H1 (cell line): ENCODE measurements at regions not wholly inside any gene's neighbourhood (a gene's known extent, or its start where the extent isn't known, plus 50 kb on each side); places are given as distances from the start of the nearest gene placed in this dataset.
"Not testable (repeated sequence)": the region's sequence is repeated elsewhere in the genome, so short reads cannot be mapped to it uniquely, and the experiment has no call there.

ENCODE experiments used
- CTCF ChIA-PET: fragments of 300-600 bp; sonication (Branson Sonifier 250); formaldehyde crosslinking; loops from one replicate; lab custom pipeline; 2021; ENCODE audit not compliant: partially characterized antibody; lab: Charles Lee
- POLR2A ChIA-PET: fragments of 300-600 bp; sonication (Branson Sonifier 250); formaldehyde crosslinking; loops from one replicate; lab custom pipeline; 2021; ENCODE audit warnings: inconsistent platforms; ENCODE audit not compliant: partially characterized antibody; lab: Charles Lee
- DNase-seq, 2 experiments: peaks; one replicate each; pipeline versions ENCODE4 v3.0.0 to v3.0.0-alpha.2; 2010 to 2022; ENCODE audit warnings: low spot score in 2 of 2, low read depth in 1 of 2, mixed read lengths in 1 of 2
- FAIRE-seq: peaks from 2 replicates; lab custom pipeline; 2011; peaks lifted over from hg19 to GRCh38; lab: Jason Lieb, UNC
- H2AFZ ChIP-seq: 2 replicates; pipeline ENCODE4 v1.8.1; 2012; ENCODE audit warnings: low read length, inconsistent platforms
- H2AK5ac ChIP-seq: 2 replicates; pipeline ENCODE4 v1.6.1; 2013; ENCODE audit warnings: low read depth, low read length
- H2BK120ac ChIP-seq: replicated peaks from 2 replicates; pipeline ENCODE3; 2013; ENCODE audit warnings: low read depth, low read length, inconsistent platforms
- H2BK12ac ChIP-seq: 2 replicates; pipeline ENCODE4 v1.6.1; 2013; ENCODE audit warnings: low read depth, low read length
- H2BK15ac ChIP-seq: 2 replicates; pipeline ENCODE4 v1.6.1; 2013; ENCODE audit warnings: low read length
- H2BK20ac ChIP-seq: 2 replicates; pipeline ENCODE4 v1.6.1; 2013; ENCODE audit warnings: low read length
- H2BK5ac ChIP-seq: 2 replicates; pipeline ENCODE4 v1.6.1; 2013; ENCODE audit warnings: low read depth, low read length
- H3K14ac ChIP-seq: 2 replicates; pipeline ENCODE4 v1.6.1; 2013; ENCODE audit warnings: inconsistent platforms; ENCODE audit not compliant: insufficient read length
- H3K18ac ChIP-seq: 2 replicates; pipeline ENCODE4 v1.6.1; 2013; ENCODE audit warnings: low read length; ENCODE audit errors: extremely low read depth
- H3K23ac ChIP-seq: 2 replicates; pipeline ENCODE4 v1.6.1; 2013; ENCODE audit warnings: inconsistent platforms; ENCODE audit not compliant: insufficient read length
- H3K23me2 ChIP-seq: 2 replicates; pipeline ENCODE4 v1.6.1; 2013; ENCODE audit warnings: low read depth, low read length
- H3K27ac ChIP-seq: 2 replicates; pipeline ENCODE4 v1.6.1; 2011; ENCODE audit warnings: low read depth, low read length, inconsistent platforms
- H3K27me3 ChIP-seq, 4 experiments: replicated peaks in 1 of 4; 1 replicate in 1 of 4; 2 replicates in 3 of 4; pipeline versions ENCODE4 v1.6.1 to v1.8.1; 2011 to 2013; ENCODE audit warnings: low read length in 3 of 4, mild to moderate bottlenecking in 3 of 4, inconsistent platforms in 2 of 4, mixed read lengths in 2 of 4, moderate library complexity in 1 of 4; ENCODE audit not compliant: control insufficient read depth in 3 of 4, insufficient read depth in 3 of 4; ENCODE audit errors: extremely low read depth in 1 of 4
- H3K36me3 ChIP-seq, 4 experiments: 2 replicates each; pipeline versions ENCODE4 v1.6.1 to v1.8.1; 2011 to 2013; ENCODE audit warnings: mild to moderate bottlenecking in 4 of 4, low read length in 3 of 4, moderate library complexity in 2 of 4, control low read depth in 1 of 4, inconsistent platforms in 1 of 4; ENCODE audit not compliant: insufficient read depth in 4 of 4, control insufficient read depth in 2 of 4
- H3K4ac ChIP-seq: replicated peaks from 2 replicates; pipeline ENCODE3; 2013; ENCODE audit warnings: low read length, low read depth, mixed read lengths, inconsistent platforms; ENCODE audit not compliant: insufficient read length
- H3K4me1 ChIP-seq, 4 experiments: replicated peaks in 1 of 4; 1 replicate in 1 of 4; 2 replicates in 3 of 4; pipeline versions ENCODE4 v1.6.1 to v1.8.1; 2011 to 2013; ENCODE audit warnings: low read length in 3 of 4, inconsistent platforms in 2 of 4, mixed read lengths in 1 of 4; ENCODE audit not compliant: insufficient read depth in 4 of 4, control insufficient read depth in 3 of 4
- H3K4me2 ChIP-seq, 2 experiments: 2 replicates each; pipeline versions ENCODE4 v1.6.1 to v1.8.1; 2011 to 2013; ENCODE audit warnings: low read depth in 2 of 2, low read length in 2 of 2, control low read depth in 1 of 2, inconsistent platforms in 1 of 2, mild to moderate bottlenecking in 1 of 2; ENCODE audit not compliant: insufficient read depth in 1 of 2
- H3K4me3 ChIP-seq, 4 experiments: fragments of 200-600, 300-600 bp in 1 of 4; sonication (generic), shearing (Covaris generic), sonication (Bioruptor Twin) in 1 of 4; 2 replicates each; pipeline versions ENCODE4 v1.5.1 to v1.8.1; 2011 to 2016; ENCODE audit warnings: low read length in 4 of 4, low read depth in 3 of 4, control low read depth in 2 of 4, inconsistent platforms in 2 of 4, mild to moderate bottlenecking in 2 of 4, mixed read lengths in 1 of 4, moderate library complexity in 1 of 4; ENCODE audit not compliant: insufficient read depth in 2 of 4; ENCODE audit errors: extremely low read depth in 1 of 4
- H3K56ac ChIP-seq: replicated peaks from 2 replicates; pipeline ENCODE3; 2013; ENCODE audit warnings: low read depth, mild to moderate bottlenecking, mixed read lengths, low read length, inconsistent platforms; ENCODE audit not compliant: insufficient read length
- H3K79me1 ChIP-seq: 2 replicates; pipeline ENCODE4 v1.6.1; 2013; ENCODE audit warnings: low read depth, low read length, control low read depth
- H3K79me2 ChIP-seq, 2 experiments: 2 replicates each; pipeline versions ENCODE4 v1.6.1 to v1.8.1; 2012 to 2013; ENCODE audit warnings: low read length in 2 of 2, mild to moderate bottlenecking in 2 of 2, inconsistent platforms in 1 of 2; ENCODE audit not compliant: insufficient read depth in 2 of 2, control insufficient read depth in 1 of 2
- H3K9ac ChIP-seq, 4 experiments: replicated peaks in 1 of 4; 1 replicate in 1 of 4; 2 replicates in 3 of 4; pipeline versions ENCODE4 v1.6.1 to v1.8.1; 2011 to 2013; ENCODE audit warnings: low read depth in 3 of 4, low read length in 3 of 4, control low read depth in 2 of 4, mild to moderate bottlenecking in 2 of 4, moderate library complexity in 2 of 4, inconsistent platforms in 1 of 4; ENCODE audit errors: extremely low read depth in 1 of 4
- H3K9me3 ChIP-seq, 2 experiments: 2 replicates each; pipeline versions ENCODE4 v1.6.1 to v1.8.1; 2012 to 2013; ENCODE audit warnings: mild to moderate bottlenecking in 2 of 2, moderate library complexity in 2 of 2, control low read depth in 1 of 2, inconsistent platforms in 1 of 2, low read depth in 1 of 2, low read length in 1 of 2, mixed read lengths in 1 of 2; ENCODE audit not compliant: insufficient read depth in 2 of 2
- H4K20me1 ChIP-seq, 2 experiments: replicated peaks in 1 of 2; 2 replicates each; pipeline versions ENCODE3 to v1.8.1; 2011 to 2013; ENCODE audit warnings: inconsistent platforms in 2 of 2, low read length in 2 of 2, mild to moderate bottlenecking in 1 of 2; ENCODE audit not compliant: insufficient read depth in 2 of 2, control insufficient read depth in 1 of 2
- H4K5ac ChIP-seq: 2 replicates; pipeline ENCODE4 v1.6.1; 2013; ENCODE audit warnings: low read length, low read depth, mixed read lengths, inconsistent platforms; ENCODE audit not compliant: insufficient read length
- H4K8ac ChIP-seq: 2 replicates; pipeline ENCODE4 v1.8.0; 2013; ENCODE audit warnings: mild to moderate bottlenecking, moderate library complexity, low read length, inconsistent platforms; ENCODE audit not compliant: insufficient read depth; ENCODE audit errors: extremely low read depth
- H4K91ac ChIP-seq: replicated peaks from 2 replicates; pipeline ENCODE3; 2013; ENCODE audit warnings: low read length, mixed read lengths, inconsistent platforms; ENCODE audit not compliant: insufficient read length
- WGBS, 2 experiments: shearing (Covaris generic) in 1 of 2; methylation state at CpG; one replicate each; pipeline versions ENCODE4 v1.1.6 to v1.1.7; 2013 to 2015; ENCODE audit warnings: low lambda C conversion rate in 2 of 2, mixed read lengths in 2 of 2, inconsistent platforms in 1 of 2, low coverage in 1 of 2, missing lambda C conversion rate in 1 of 2; ENCODE audit not compliant: insufficient replicate concordance in 2 of 2, insufficient coverage in 1 of 2, insufficient read length in 1 of 2; ENCODE audit errors: extremely low coverage in 1 of 2, missing lambda C conversion rate in 1 of 2; 5-methylcytosine and 5-hydroxymethylcytosine counted together

DNA sequence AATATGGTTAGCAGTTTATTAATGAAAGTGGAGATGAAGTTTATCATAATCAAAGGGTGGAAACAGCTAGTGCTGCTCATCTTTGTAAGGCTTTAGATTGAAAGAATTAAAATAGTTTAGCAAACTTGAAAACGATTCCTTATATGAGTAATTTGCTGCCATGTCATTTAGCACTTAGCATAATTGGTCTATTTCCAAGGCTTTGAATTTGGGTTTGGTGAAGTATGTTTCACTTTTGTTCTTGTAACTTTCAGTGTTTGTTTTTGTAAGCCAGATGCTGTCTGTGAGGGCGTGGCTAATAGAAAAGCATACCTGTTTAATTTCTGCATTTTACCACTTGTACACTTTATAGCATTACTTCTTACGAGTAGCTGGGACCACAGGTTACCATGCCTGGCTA lies 109.5 kb downstream of the LAT start:
- WGBS, 2 experiments, result 85% methylated on average over 3 of the region's 3 CpGs; no CpG with 5 or more reads in 1 of the 2 experiments
- H3K18ac ChIP-seq, POLR2A ChIA-PET: not testable (repeated sequence)

DNA sequence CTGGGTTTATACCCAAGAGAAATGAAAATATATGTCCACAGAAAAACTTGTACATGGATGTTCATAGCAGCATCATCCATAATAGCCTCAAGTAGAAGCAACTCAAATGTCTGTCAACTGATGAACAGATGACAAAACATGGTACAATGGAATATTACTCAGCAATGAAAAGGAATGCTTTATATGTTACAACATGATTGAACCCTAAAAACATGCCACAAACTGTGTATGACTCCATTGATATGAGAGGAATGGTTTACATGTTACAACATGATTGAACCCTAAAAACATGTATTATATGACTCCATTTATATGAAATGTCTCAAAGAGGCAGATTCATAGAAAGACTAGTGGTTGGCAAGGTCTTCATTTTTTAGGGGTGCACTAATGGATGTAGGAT lies 104.8 kb downstream of the LAT start:
- FAIRE-seq, H3K23me2 ChIP-seq, H3K18ac ChIP-seq, H3K14ac ChIP-seq, H2BK120ac ChIP-seq, H3K79me1 ChIP-seq, H3K4me1 ChIP-seq, H3K4me2 ChIP-seq, DNase-seq, CTCF ChIA-PET, H3K23ac ChIP-seq, H3K79me2 ChIP-seq, H2AFZ ChIP-seq, H3K56ac ChIP-seq, H3K9ac ChIP-seq, H2BK20ac ChIP-seq, H2BK15ac ChIP-seq, H4K8ac ChIP-seq, H2BK5ac ChIP-seq, POLR2A ChIA-PET, H3K4ac ChIP-seq, H4K20me1 ChIP-seq, H4K91ac ChIP-seq, H3K36me3 ChIP-seq, H3K9me3 ChIP-seq, H3K27ac ChIP-seq, H2AK5ac ChIP-seq, H3K4me3 ChIP-seq, H4K5ac ChIP-seq, H3K27me3 ChIP-seq, H2BK12ac ChIP-seq: not testable (repeated sequence)

More for the DNA sequence above, 109.5 kb downstream of the LAT start:
- H4K20me1 ChIP-seq, H3K23ac ChIP-seq, H3K9me3 ChIP-seq, H2BK20ac ChIP-seq, H3K79me1 ChIP-seq, H3K4ac ChIP-seq, H3K23me2 ChIP-seq, H2AFZ ChIP-seq, H4K91ac ChIP-seq, H4K5ac ChIP-seq, H3K4me3 ChIP-seq, CTCF ChIA-PET, H3K27ac ChIP-seq, H4K8ac ChIP-seq, H2BK5ac ChIP-seq, H3K4me2 ChIP-seq, H3K36me3 ChIP-seq, H3K14ac ChIP-seq, H3K9ac ChIP-seq, H2BK120ac ChIP-seq, H3K79me2 ChIP-seq, H3K4me1 ChIP-seq, DNase-seq, H2BK12ac ChIP-seq, H2AK5ac ChIP-seq, H3K56ac ChIP-seq, H3K27me3 ChIP-seq, FAIRE-seq, H2BK15ac ChIP-seq: not testable (repeated sequence)
